ENCODE measurements at regions not wholly inside any gene's neighbourhood (a gene's known extent, or its start where the extent isn't known, plus 50 kb on each side); places are given as distances from the start of the nearest gene placed in this dataset.

- DNase-seq, result no peak
Observed at GRCh38 chr16:86683441-86684194, 105.3 kb downstream of the FOXL1 start.

GRCh38 chr16:86685076-86685475, 106.7 kb downstream of the FOXL1 start:
- DNase-seq, result no peak

DNA sequence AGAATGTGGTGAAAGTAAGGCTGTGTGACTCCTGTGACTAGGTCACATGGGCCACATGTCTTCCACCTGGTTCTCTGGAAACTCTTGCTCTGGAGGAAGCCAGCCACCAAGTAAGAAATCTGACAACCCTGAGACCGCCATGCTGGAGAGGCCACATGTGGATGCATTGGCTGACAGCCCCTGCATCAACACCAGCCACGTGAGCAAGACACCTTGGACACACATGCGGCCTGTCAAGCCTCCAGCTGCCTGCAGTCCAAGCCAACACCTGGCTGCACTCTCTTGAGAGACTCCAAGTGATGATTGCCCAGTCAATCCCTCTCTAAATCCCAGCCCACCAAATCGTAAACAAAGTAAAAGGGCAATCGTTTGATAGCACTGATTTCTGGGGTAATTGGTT, 112.6 kb downstream of the FOXL1 start:
- DNase-seq, result no peak

- DNase-seq, result no peak
Observed at GRCh38 chr16:86692426-86692825, 114.1 kb downstream of the FOXL1 start.

GRCh38 chr16:86693033-86693432, 114.7 kb downstream of the FOXL1 start:
- no peak for DNase-seq

DNA sequence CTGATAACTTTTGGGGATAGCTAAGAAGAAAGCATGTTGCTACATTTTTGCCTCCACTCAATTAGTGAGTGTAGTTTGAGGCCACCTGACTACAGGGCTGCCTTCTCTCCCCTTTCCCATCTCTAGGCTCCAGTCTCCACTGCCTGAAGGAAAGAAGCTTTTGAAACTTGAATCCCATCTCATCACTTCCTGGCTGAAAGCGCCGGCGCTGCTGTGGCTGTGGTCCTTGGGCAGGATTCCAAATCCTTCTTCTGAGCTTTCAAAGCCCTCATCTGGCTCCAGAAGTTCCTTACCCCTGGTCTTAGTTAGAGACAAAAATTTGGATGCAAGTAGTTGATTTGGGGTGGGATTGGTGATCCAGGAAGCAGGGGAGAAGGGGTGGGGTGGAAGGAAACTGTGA, 119.4 kb downstream of the FOXL1 start:
- no peak for DNase-seq

DNA sequence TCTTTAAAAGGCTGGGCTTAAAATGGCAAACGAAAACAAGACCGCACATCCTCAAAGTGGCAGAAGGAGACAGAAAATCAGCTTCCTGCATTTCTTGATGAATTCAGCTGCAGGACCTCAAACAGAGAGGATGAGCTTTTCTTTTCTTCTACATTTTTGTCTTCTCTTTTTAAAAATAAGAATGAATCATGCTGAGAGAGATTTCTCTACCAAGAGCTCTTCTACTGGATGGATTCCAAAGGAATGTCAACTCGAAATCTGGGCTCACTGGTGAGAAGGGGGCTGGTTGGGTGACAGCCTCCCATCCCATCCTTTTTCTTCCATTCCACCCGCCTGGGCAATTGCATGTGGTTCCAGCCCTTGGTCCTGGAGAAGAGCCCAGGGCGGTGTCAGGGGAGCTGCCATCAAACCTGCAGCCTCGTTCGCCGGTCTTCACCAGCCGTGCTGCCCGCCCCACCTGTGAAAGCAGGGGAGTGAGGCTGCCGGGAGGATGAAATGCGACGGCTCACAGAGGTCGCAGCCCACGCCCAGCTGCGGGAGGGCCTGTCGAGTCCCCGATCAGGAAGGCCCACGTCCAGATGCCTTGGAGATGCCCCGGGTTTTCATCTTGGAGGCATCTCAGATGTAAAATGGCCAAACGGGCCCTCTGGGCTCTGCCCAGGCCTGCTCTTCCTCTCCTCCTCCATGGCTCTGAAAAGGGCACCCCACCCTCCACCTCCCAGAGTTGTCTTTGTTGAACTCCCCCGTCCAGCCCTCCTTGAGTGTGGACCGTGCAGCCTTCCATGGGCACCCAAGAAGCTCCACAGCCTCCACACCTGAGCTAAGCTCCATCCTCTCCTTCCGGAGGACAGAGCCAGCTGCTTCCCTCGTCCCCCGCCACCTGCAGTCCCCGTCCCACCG, 121.9 kb downstream of the FOXL1 start:
- DNase-seq, result no peak

- no peak for DNase-seq
Observed at GRCh38 chr16:86701286-86701975, 123.1 kb downstream of the FOXL1 start.

GRCh38 chr16:86702824-86703588, 124.7 kb downstream of the FOXL1 start:
- DNase-seq, result no peak

DNA sequence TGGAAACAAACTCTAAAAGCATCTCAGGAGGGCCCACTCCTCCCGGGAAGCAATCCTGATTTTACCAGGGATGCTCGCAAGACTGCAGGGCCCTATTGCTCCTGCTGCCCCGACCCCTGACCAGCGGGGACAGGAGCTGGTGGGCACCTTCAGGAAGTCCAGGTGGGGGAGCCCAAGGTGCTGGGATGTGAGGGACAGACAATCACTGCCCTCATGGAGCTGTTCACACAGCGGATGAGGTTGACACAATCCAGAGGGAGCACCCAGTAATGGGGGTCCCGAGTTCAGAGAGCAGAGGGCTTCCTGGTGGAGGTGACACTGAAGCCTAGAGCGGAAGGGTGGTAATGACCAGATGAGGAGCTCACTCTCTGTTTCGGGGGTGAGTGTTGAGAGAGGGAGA, 126.2 kb downstream of the FOXL1 start:
- DNase-seq, result no peak

DNA sequence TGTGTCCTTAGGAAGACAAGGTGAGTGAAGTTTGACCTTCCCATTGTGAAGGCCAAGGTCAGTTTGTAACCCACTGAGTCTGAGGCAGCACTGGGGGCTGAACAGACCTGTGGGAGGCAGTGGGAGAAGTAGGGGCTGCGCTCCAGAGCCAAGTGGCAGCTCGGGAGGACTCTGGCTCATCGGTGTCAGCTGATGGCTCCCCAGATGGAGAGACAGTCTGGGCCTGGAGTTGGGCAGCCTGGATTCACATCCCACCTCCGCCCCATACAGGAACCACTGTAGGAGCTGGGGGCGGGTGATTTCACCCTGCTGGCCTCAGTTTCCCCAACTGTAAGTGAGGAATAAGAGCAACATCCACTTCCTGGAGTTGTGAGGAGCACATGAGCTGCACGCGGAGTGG, 128.4 kb downstream of the FOXL1 start:
- no peak for DNase-seq

GRCh38 chr16:86707171-86707570, 128.8 kb downstream of the FOXL1 start:
- DNase-seq, result no peak

GRCh38 chr16:86707581-86707980, 129.2 kb downstream of the FOXL1 start:
- no peak for DNase-seq

DNA sequence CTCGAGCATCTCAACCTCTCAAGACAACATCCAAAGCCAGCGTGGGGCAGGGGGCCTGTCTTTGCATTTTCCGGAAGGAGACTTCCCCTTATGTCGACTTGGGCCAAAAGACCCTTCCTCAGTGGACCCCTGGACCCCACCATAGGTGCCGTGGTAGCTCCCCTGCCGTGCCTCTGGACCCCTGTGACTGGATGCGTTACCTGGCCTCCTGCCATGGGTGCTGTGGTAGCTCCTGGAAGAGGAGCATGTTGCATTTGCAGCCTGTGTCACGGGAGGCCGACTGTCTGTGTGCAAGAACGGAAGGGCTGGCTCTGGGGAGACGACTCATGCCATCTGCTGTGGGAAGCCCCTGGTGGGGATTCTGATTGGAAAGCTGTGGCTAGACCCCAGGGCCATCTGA, 130.1 kb downstream of the FOXL1 start:
- no peak for DNase-seq

DNA sequence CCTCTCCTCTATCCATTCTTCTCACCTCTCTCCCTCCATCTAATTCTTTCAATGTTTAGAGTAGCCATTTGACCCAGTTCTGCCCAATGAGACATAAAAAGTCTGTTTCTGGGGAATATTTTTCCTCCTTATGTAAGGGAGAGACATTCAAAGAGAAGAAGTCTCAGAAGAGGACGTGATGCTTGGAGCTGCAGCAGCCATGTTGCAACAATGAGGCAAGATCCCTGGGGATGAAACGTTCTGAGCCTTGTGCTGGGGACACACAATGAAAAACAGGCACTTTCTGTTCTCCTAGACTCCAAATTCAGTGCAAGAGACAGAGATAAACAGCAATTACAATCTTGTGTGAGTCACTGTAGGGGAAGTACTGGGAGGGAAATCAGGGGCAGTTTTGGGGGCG, 130.8 kb downstream of the FOXL1 start:
- no peak for DNase-seq

DNA sequence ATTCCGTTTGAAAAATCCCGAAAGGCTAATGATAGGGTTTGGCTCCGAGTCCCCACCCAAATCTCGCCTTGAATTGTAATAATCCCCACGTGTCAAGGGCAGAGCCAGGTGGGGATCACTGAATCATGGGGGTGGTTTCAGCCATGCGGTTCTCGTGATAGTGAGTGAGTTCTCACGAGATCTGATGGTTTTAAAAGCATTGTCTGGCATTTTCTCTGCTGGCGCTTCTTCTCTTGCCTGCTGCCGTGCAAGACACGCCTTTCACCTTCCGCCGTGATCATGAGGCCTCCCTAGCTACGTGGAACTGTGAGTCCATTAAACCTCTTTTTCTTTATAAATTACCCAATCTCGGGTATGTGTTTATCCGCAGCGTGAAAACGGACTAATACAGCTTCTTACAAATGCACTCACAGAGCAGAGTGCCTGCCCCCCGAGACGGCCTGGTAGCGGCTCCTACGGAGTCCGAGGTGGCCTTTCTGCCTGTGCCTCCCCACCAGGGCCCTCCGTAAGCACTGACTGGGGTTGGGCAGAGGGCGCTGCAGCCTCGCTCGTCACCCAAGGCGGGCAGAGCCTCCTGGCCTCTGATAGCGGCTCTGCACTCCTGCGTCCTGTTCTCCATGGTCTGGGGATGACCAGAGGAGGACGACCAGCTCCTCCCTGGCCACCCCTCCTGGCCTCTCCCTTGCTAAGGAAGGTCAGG, 131.7 kb downstream of the FOXL1 start:
- DNase-seq, result no peak

DNA sequence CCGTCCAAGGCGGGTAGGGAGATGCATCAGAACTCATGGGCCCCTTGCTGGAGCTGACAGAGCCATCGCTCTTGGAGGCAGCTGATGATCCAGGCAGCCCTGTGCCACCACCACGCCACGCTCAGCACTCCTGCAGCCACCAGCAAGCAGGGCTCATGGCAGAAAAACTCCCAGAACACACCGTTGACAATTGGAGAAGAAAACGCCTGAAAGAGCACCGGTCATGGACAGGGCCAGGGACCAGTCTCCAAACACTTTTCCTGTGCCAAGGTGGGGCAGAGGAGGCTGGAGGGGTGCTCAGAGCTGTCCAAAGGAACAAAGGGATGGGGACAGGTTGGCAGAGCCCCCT, 132.2 kb downstream of the FOXL1 start:
- DNase-seq, result no peak

GRCh38 chr16:86712158-86713009, 134.0 kb downstream of the FOXL1 start:
- no peak for DNase-seq

DNA sequence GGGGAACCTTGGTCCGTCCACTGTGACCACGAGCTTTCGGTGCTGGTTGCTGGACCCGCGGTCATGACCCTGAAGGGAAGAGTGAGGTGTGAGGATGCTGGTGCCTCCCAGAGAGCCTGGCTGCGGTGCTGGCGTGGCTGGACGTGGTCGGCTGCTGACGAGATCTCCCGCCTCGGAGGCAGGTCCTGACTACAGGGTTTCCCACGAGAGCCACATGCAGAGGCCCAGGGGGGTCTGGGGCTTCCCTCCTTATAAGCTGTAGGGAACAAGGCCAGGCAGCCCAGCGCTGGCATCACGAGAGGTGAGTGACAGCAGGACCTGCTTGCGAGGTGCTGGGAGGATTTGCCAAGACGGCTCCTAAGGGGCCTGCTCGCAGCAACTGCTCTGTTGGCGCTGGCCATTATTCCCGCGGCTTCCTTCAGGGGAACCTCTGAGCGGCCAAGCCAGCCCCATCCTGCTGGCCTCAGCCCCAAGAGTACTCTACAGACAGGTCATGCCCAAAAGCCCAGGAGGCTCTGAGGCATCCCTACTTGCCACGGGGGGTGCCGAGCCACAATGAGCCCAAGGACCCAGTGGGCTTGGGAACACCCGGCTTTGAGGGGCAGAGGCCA, 134.8 kb downstream of the FOXL1 start:
- DNase-seq, result no peak

- no peak for DNase-seq
Observed at GRCh38 chr16:86714166-86714565, 135.8 kb downstream of the FOXL1 start.

DNA sequence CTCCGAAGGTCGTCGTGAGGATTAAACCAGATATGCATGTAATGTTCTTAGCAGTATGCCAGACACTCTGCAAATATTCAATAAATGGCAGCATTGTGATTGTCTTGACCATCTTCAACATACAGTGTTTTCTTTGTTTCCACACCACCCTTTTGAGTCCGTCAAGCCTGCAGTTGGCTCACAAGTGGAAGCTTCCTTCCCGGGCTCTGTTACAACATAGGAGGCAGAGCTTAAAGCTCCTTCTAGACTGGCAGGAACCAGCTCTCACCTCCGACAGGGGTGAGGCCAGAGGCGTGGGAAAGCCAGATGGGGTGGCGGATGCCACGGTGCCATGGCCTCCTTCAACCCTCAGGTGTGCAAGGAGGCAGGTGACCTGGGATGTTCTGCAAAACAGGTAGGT, 138.3 kb downstream of the FOXL1 start:
- DNase-seq, result no peak
